ENCODE measurements at regions not wholly inside any gene's neighbourhood (a gene's known extent, or its start where the extent isn't known, plus 50 kb on each side); places are given as distances from the start of the nearest gene placed in this dataset.
A peak's percentile ranks its signal among the peaks of the same experiment; 100 is the strongest.

DNA sequence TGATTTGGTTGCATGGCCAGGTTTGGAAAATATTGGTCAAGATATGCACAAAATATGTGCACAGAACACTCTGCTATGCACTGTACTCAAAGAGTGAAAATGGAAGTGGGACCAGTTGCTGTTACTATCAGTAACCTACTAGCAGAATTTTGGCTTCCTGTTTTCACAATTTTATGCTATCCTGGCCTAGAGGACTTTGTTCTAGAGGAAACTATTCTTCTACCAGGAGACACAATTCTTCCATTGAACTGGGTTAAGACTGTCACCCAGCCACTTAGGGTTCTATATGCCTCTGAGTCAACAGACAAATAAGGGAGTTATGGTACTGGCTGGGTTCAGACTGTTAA is 431.4 kb upstream of the DCC start:
- no peak for DNase-seq (ENCODE audit: low read depth)

GRCh38 chr18:51911584-51911983 is 428.4 kb upstream of the DCC start:
- no peak for DNase-seq (ENCODE audit: low read depth)

GRCh38 chr18:51912381-51912780 is 427.6 kb upstream of the DCC start:
- DNase-seq (ENCODE audit: low read depth) = no peak

DNA sequence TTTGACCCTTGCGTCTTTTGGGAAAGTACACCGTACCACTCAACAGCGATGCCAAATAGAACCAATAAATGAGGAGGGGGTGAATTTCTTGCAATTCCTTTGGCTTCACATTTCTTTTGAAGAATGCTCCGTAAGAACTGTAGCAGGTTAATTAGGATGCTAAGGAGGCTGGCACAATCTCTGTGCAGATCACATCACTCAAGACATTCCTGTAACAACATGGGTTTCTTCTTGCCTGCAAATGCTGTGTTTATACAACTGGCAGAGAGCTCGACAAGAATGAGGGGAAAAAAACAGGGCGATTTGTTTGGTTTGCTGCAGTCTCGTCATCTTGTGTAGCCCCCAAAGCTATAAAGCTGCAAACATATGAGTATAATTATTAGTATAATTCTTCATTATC is 424.8 kb upstream of the DCC start:
- no peak for DNase-seq (ENCODE audit: low read depth)

DNA sequence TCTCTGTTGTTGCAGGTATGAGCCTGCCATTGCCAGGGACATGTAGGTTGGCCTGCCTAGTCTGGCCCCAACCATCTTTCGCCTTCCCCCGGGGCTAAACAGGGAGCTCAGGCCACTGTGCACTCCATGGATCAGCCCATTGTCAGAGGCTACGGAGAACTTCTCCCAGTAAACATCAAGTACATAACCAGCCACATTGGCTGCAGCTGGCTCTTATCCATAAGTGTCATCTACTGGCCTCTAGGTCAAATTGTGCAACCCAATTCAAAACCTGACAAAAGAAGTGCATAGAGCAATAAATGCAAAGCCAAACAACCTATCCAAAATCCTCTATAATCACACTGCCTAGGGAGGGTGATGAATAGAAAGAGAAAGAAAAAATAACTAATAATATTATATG is 418.1 kb upstream of the DCC start:
- DNase-seq (ENCODE audit: low read depth) = no peak

DNA sequence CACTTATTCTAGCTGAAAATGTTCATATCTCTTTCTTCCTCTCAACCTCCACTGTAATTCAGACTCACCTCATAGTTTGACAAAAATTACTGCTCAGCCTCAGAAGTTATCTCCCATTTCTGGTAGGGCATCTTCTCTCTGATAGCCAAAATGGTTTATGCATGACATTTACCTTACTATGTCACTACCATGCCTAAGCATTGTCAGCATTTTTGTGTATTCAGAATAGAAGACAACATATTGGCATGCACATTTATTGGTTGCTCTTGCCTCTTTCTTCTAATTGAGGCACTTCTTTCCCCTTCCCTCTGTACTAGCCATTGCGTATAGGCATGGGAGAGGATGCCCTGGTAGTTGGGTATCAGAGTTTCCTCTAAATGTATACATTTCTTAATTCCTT is 406.1 kb upstream of the DCC start:
- no peak for DNase-seq (ENCODE audit: low read depth)

DNA sequence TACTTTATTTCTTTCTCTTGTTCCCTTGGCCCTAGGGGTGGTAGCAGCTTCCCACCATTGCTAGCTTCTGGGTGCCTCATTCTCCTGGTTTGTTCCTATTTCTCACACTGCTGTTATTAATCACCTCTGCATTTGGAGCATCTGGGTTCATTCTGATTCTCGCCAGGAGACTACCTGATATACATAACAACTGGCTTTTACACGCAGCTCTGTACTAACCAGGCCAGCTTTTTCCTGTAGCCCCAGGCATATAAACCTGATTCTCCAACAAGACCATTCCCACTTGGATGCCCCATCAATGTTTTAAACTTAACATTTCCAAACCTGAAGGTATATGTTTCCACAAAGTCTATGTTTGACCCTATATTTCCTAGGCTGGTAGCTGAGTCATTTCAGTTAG is 403.9 kb upstream of the DCC start:
- no peak for DNase-seq (ENCODE audit: low read depth)

DNA sequence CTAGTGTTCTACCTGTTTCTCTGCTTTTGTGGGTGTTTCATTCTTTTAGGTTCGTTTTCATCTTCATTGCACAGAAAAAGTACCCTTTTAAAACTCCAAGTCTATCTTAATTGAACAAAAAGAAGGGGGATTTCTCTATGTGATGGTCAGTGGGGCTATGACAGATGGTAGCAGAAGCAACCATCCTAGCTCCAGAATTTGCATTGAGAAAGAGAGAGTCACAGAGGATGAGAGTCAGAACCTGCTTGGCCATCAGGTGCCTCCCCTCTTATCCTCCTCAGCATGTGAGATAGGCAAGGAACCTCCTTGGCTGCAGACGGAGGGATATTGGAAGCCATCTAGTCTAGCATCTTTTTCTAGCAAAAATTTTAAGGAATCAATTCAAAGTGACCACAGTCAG is 398.0 kb upstream of the DCC start:
- no peak for DNase-seq (ENCODE audit: low read depth)

GRCh38 chr18:51943281-51943680 is 396.7 kb upstream of the DCC start:
- no peak for DNase-seq (ENCODE audit: low read depth)

- DNase-seq (ENCODE audit: low read depth) = no peak
Measured at GRCh38 chr18:51946946-51947345, 393.1 kb upstream of the DCC start.

GRCh38 chr18:51952844-51953243 is 387.2 kb upstream of the DCC start:
- DNase-seq (ENCODE audit: low read depth) = no peak

- no peak for DNase-seq (ENCODE audit: low read depth)
Measured at GRCh38 chr18:51953521-51953920, 386.5 kb upstream of the DCC start.

DNA sequence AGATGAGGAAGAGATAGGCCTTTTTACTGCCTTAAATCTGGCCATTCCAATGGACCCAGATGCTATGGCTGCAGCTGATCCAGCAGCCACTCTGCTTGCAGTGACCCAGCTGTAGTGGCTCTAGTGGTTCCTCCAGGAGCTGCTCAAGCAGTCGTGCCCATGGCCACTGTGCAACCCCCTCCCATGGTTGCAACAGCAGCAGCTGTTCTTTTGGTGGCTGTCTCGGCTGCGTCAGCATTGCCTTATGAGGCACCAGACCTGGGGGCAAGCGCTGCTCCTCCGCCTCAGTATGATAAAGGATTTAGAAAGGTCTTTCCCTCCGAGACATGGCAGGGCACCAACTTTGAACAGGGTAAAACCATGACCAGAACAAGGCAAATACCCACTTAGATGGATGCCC is 384.9 kb upstream of the DCC start:
- no peak for DNase-seq (ENCODE audit: low read depth)

- DNase-seq (ENCODE audit: low read depth) = no peak
Measured at GRCh38 chr18:51957001-51957400, 383.0 kb upstream of the DCC start.

- no peak for DNase-seq (ENCODE audit: low read depth)
Measured at GRCh38 chr18:51980101-51980500, 359.9 kb upstream of the DCC start.

DNA sequence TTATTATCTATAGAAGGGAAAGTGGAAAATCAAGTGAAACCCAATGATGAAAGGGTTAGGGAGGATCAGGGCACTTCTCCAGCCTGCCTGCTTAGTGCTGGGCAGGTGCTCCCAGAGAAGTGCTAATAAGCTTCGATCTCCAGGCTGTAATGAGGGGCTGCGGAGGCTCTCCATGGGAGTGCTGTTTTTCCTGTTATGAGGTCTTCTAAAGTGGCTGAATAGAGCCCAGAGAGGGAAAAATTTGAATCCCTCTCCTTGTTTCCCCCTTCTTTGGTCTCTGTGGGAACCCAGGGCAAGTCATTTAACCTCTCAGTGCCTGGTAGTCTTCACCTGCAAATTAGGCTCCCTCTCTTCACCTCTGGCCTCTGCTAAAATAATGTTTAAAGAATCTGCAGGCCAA is 351.7 kb upstream of the DCC start:
- DNase-seq (ENCODE audit: low read depth) = no peak

DNA sequence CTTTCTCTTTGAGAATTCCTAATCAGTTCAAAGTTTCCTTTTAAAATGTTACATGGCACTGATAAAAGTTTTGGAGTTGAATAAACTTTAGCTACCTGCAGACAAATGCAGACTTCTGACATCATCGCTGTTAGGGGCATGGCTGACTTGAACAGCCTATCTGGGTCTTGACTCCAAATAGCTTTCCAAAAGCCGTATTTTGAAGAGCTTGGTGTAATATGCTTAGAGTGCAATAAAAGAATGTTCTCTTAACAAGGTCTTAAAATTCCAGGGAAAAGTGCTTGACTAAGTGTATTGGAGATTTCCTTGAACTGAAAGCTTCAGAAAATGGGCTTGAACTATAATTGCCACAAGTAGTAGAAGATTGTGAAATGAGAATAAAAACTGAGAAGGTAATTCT is 342.9 kb upstream of the DCC start:
- DNase-seq (ENCODE audit: low read depth) = no peak

DNA sequence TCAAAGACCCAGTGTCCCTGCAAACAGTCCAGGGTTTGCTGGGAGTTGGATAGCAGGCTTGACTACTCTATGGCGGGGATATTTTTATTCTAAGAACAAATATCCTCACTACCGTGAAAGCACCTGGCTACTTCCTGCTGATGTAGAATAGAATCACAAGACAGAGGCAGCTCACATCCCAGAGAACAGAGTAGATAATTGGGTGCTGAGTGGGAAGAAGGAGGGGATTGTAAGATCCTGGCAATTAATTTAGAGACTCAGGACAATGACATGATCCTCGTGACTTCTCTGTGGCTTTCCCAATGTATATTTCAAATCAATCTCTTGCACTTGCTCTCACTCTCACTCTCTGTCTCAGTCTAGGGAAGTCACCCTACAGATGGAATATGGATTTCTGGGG is 341.9 kb upstream of the DCC start:
- no peak for DNase-seq (ENCODE audit: low read depth)

GRCh38 chr18:51998711-51999110 is 341.3 kb upstream of the DCC start:
- DNase-seq (ENCODE audit: low read depth) = peak; percentile 33

- DNase-seq (ENCODE audit: low read depth) = no peak
Measured at GRCh38 chr18:51999351-51999750, 340.6 kb upstream of the DCC start.

DNA sequence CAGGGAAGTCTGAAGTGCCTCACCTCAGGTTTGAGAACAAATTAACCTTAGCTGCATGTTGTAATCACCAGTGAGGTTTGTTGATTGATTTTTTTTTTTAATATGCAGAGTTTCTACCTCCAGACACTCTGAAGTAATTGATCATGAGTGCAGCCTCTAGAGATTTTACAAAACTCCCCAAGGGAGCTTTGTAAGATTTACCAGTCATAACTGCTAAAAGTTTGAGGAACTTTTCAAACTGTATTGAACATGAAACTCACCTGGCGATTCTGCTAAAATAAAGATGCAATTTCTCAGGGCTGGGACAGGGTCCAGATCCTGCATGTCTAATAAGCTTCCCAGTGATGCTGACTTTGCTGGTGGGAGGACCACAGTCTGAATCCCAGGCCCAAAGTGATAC is 339.6 kb upstream of the DCC start:
- no peak for DNase-seq (ENCODE audit: low read depth)

DNA sequence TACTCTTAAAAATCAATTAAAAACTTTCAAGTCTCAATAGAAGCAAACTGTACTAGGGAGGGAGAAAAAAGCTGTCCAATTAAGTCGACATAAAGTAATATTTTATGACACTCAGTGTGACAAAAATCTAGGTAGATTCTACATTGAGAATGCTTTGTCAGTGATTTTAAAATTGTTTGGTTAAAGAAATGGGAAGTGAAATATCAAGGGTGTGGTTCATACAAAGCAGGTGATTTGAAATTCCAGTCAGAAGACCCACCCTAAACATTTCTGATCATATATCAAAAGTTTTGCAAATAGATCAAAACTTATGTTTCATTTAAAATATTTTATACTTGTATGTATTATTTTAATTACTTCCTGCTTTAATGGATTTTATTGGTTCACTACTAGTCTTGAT is 338.9 kb upstream of the DCC start:
- no peak for DNase-seq (ENCODE audit: low read depth)

- DNase-seq (ENCODE audit: low read depth) = no peak
Measured at GRCh38 chr18:52002600-52002999, 337.4 kb upstream of the DCC start.

- peak; percentile 4 for DNase-seq (ENCODE audit: low read depth)
Measured at GRCh38 chr18:52007105-52007504, 332.9 kb upstream of the DCC start.

DNA sequence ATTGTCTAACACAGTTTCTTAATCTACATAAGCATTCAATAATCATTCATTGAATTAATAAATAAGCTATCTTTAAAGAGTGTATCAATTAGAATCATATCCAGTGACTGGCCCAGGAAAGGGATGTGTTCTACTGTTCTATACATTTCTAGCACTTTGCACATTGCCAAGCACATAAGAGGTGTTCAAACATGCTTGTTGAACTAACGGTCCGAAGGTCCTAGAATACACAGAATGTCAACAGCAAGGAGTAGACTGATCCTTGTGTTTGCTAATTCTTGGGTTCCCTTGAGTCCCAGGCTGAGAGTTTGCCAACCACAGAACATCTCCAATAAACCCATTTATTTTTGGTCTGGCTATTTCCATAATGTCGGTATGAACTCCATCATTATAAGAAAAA is 331.7 kb upstream of the DCC start:
- no peak for DNase-seq (ENCODE audit: low read depth)
